Lung (tissue), 11 donors: ENCODE measurements at regions not wholly inside any gene's neighbourhood (a gene's known extent, or its start where the extent isn't known, plus 50 kb on each side); places are given as distances from the start of the nearest gene placed in this dataset.

Experiments
- ATAC-seq: fragments of 200-7000 bp; cut with Tn5 transposase; one replicate; pipeline ENCODE4 v1.9.1; 2020; ENCODE audit warnings: moderate number of reproducible peaks; ENCODE audit not compliant: insufficient read depth, low FRiP score
- DNase-seq, 3 donors: peaks; one replicate each; pipeline ENCODE4 v3.0.0-alpha.2; 2013 to 2017
- H3K27ac ChIP-seq, 2 donors: one replicate each; pipeline ENCODE4 v1.5.1; 2013; ENCODE audit warnings: mild to moderate bottlenecking in 2 of 2, moderate library complexity in 2 of 2, control low read depth in 1 of 2, inconsistent platforms in 1 of 2, low read depth in 1 of 2, low read length in 1 of 2
- H3K27me3 ChIP-seq, 3 donors: one replicate each; pipeline ENCODE4 v1.5.1; 2013; ENCODE audit warnings: low read length in 2 of 3; ENCODE audit not compliant: control insufficient read depth in 3 of 3, insufficient read depth in 3 of 3
- H3K36me3 ChIP-seq, 4 donors: one replicate each; pipeline ENCODE4 v1.5.1; 2013; ENCODE audit warnings: low read length in 4 of 4, mild to moderate bottlenecking in 1 of 4, moderate library complexity in 1 of 4; ENCODE audit not compliant: control insufficient read depth in 4 of 4, insufficient read depth in 4 of 4
- H3K4me1 ChIP-seq, 5 donors: one replicate each; pipeline ENCODE4 v1.5.1; 2013; ENCODE audit warnings: low read length in 5 of 5, mild to moderate bottlenecking in 2 of 5, moderate library complexity in 1 of 5; ENCODE audit not compliant: control insufficient read depth in 5 of 5, insufficient read depth in 5 of 5
- H3K4me3 ChIP-seq: one replicate; pipeline ENCODE4 v1.5.1; 2013; ENCODE audit warnings: mild to moderate bottlenecking, control low read depth, moderate library complexity
- H3K9ac ChIP-seq, 2 donors: one replicate each; pipeline ENCODE4 v1.5.1; 2013; ENCODE audit warnings: low read length in 2 of 2, control low read depth in 1 of 2; ENCODE audit not compliant: insufficient read depth in 1 of 2
- H3K9me3 ChIP-seq, 4 donors: one replicate each; pipeline ENCODE4 v1.5.1; 2013; ENCODE audit warnings: low read length in 3 of 4, mild to moderate bottlenecking in 1 of 4, moderate library complexity in 1 of 4; ENCODE audit not compliant: control insufficient read depth in 4 of 4, insufficient read depth in 3 of 4
- CTCF ChIP-seq: IDR thresholded peaks from 2 replicates; pipeline ENCODE4 v1.5.1; 2012; ENCODE audit warnings: mild to moderate bottlenecking; ENCODE audit errors: control extremely low read depth, extremely low read depth
- WGBS, 2 donors: extraction: QIAGEN DNeasy Blood & Tissue Kit; methylation state at CpG; one replicate each; pipeline ENCODE4 v1.1.7; 2013; 5-methylcytosine and 5-hydroxymethylcytosine counted together
- donor health status: control.
- donor health status: control.
- donor health status: Bipolar disorder and iron deficiency.
- donor health status: healthy.
- donor health status: DM: yes; HTN: yes; CAD: no.

- Histone ChIP-seq H3K4me1 (no peaks in the 10 kb centered on the region), H3K36me3 (no peaks in the 10 kb centered on the region), H3K9ac (no peak overlapping the region), H3K27me3 (no peaks in the 10 kb centered on the region), H3K9me3 (no peaks in the 10 kb centered on the region), H3K27ac (no peak overlapping the region), H3K4me3 (no peak overlapping the region)
- no peak for TF ChIP-seq CTCF
- WGBS, 2 donors, result 54 to 56% methylated on average over 3 of the region's 3 CpGs
- no peak for ATAC-seq
- DNase-seq, result no peak
These were observed 306.1 kb downstream of the NOL4 start for GRCh38 chr18:33918571-33918970.

- ATAC-seq (no peak), DNase-seq (no peak)
- Histone ChIP-seq H3K36me3 (no peaks in the 10 kb centered on the region), H3K27me3 (no peaks in the 10 kb centered on the region), H3K4me3 (no peak overlapping the region), H3K4me1 (no peaks in the 10 kb centered on the region), H3K27ac (no peak overlapping the region), H3K9ac (no peak overlapping the region), H3K9me3 (no peaks in the 10 kb centered on the region)
- WGBS, 2 donors, result 80% methylated on average over 4 of the region's 4 CpGs
- TF ChIP-seq CTCF, result no peak
These were observed 308.5 kb downstream of the NOL4 start for GRCh38 chr18:33916200-33916599.

- Histone ChIP-seq H3K27me3 (no peaks in the 10 kb centered on the region), H3K36me3 (no peaks in the 10 kb centered on the region), H3K9me3 (no peaks in the 10 kb centered on the region), H3K27ac (no peak overlapping the region), H3K9ac (no peak overlapping the region), H3K4me1 (no peaks in the 10 kb centered on the region), H3K4me3 (no peak overlapping the region)
- ATAC-seq (no peak), DNase-seq (no peak)
- TF ChIP-seq CTCF, result no peak
These were observed 310.3 kb downstream of the NOL4 start for GRCh38 chr18:33914399-33914798.

GRCh38 chr18:33906046-33906445, 318.7 kb downstream of the NOL4 start:
- ATAC-seq, result no peak
- no peak overlapping the region for H3K4me3 ChIP-seq
- WGBS, 2 donors, result 79 to 80% methylated on average over 4 of the region's 4 CpGs
- no peak for DNase-seq
- no peak for TF ChIP-seq CTCF
- no peaks in the 10 kb centered on the region for H3K9me3 ChIP-seq
- H3K27ac ChIP-seq, result no peak overlapping the region
- H3K36me3 ChIP-seq, result no peaks in the 10 kb centered on the region
- no peak overlapping the region for H3K9ac ChIP-seq
- H3K27me3 ChIP-seq, result no peaks in the 10 kb centered on the region
- H3K4me1 ChIP-seq, result no peaks in the 10 kb centered on the region
